GM12878 (cell line): ENCODE measurements at regions not wholly inside any gene's neighbourhood (a gene's known extent, or its start where the extent isn't known, plus 50 kb on each side); places are given as distances from the start of the nearest gene placed in this dataset.

ENCODE experiments used
- ATAC-seq: fragments of 200-7000 bp; cut with Tn5 transposase; 3 replicates; pipeline ENCODE4 v1.9.1; 2020; ENCODE audit warnings: mild to moderate bottlenecking, moderate library complexity
- BruUV-seq: library from RNA; stranded (reverse); fragments of 400-500 nt; replicated peaks from 2 replicates; lab custom pipeline; 2021; lab: Mats Ljungman, UMichigan
- CTCF ChIA-PET: fragments of 300-600 bp; sonication (Branson Sonifier 250); formaldehyde crosslinking; extraction: SDS; loops from one replicate; lab custom pipeline; 2021; ENCODE audit warnings: inconsistent platforms; lab: Yijun Ruan, JAX
- POLR2A ChIA-PET: fragments of 350-600 bp; formaldehyde crosslinking; extraction: SDS; loops from one replicate; lab custom pipeline; 2021; ENCODE audit warnings: inconsistent platforms; lab: Charles Lee
- RAD21 ChIA-PET: fragments of 300-600 bp; sonication (Branson Sonifier 250); formaldehyde crosslinking; loops from one replicate; lab custom pipeline; 2023; ENCODE audit warnings: antibody characterized with exemption; ENCODE audit not compliant: unreplicated experiment; lab: Charles Lee
- SMC1A ChIA-PET: fragments of 300-600 bp; sonication (Branson Sonifier 250); formaldehyde crosslinking; loops from one replicate; lab custom pipeline; 2023; ENCODE audit not compliant: unreplicated experiment, uncharacterized antibody; lab: Charles Lee
- DNase-seq: peaks from one replicate; pipeline ENCODE4 v3.0.0-alpha.2; 2011; ENCODE audit warnings: low read depth, low spot score
- FAIRE-seq: peaks from 3 replicates; lab custom pipeline; 2011; peaks lifted over from hg19 to GRCh38; lab: Jason Lieb, UNC
- H2AFZ ChIP-seq: 2 replicates; pipeline ENCODE4 v1.6.0; 2011; ENCODE audit warnings: low read depth, low read length, control low read depth; ENCODE audit not compliant: control insufficient read depth
- H3K27ac ChIP-seq: 2 replicates; pipeline ENCODE4 v1.5.1; 2011; ENCODE audit warnings: control low read depth; ENCODE audit not compliant: control insufficient read depth, insufficient read depth
- H3K27me3 ChIP-seq, 2 experiments: replicated peaks in 1 of 2; 2 replicates each; pipeline versions ENCODE4 v1.6.0 to v1.6.1; 2011; ENCODE audit warnings: low read length in 1 of 2; ENCODE audit not compliant: control insufficient read depth in 2 of 2, insufficient read depth in 2 of 2
- H3K36me3 ChIP-seq, 2 experiments: 2 replicates each; pipeline ENCODE4 v1.5.1; 2011; ENCODE audit warnings: low read length in 1 of 2; ENCODE audit not compliant: control insufficient read depth in 2 of 2, insufficient read depth in 2 of 2
- H3K4me1 ChIP-seq: 2 replicates; pipeline ENCODE4 v1.6.1; 2011; ENCODE audit warnings: mild to moderate bottlenecking, low read length, moderate library complexity, mixed read lengths; ENCODE audit not compliant: control insufficient read depth, insufficient read depth
- H3K4me2 ChIP-seq: 2 replicates; pipeline ENCODE4 v1.6.0; 2011; ENCODE audit warnings: control low read depth; ENCODE audit not compliant: control insufficient read depth, insufficient read depth
- H3K4me3 ChIP-seq: fragments of 200-600 bp; sonication (generic); 2 replicates; pipeline ENCODE4 v1.5.1; 2016
- H3K79me2 ChIP-seq: 2 replicates; pipeline ENCODE4 v1.6.0; 2011; ENCODE audit warnings: low read length; ENCODE audit not compliant: control insufficient read depth, insufficient read depth
- H3K9ac ChIP-seq: 2 replicates; pipeline ENCODE4 v1.8.0; 2011; ENCODE audit warnings: low read length, control low read depth, mixed read lengths; ENCODE audit not compliant: control insufficient read depth, insufficient read depth
- H3K9me3 ChIP-seq: replicated peaks from 3 replicates; pipeline ENCODE4 v1.5.1; 2011; ENCODE audit warnings: mild to moderate bottlenecking, low read length; ENCODE audit not compliant: control insufficient read depth, insufficient read depth
- H4K20me1 ChIP-seq: 2 replicates; pipeline ENCODE4 v1.6.0; 2011; ENCODE audit not compliant: control insufficient read depth, insufficient read depth
- ATF7 ChIP-seq: fragments of 450-650 bp; IDR thresholded peaks from 2 replicates; pipeline ENCODE4 v1.6.1; 2016; ENCODE audit warnings: low read depth, mild to moderate bottlenecking
- MXI1 ChIP-seq: fragments of 150-350 bp; IDR thresholded peaks from 2 replicates; pipeline ENCODE4 v1.6.1; 2011; ENCODE audit warnings: low read depth, mild to moderate bottlenecking, inconsistent platforms, low read length, improper control_type of control experiment
- SIN3A ChIP-seq: IDR thresholded peaks from 2 replicates; pipeline ENCODE4 v1.6.1; 2012; ENCODE audit warnings: low read depth, low read length, improper control_type of control experiment
- SMARCA5 ChIP-seq: fragments of 450-650 bp; IDR thresholded peaks from 2 replicates; pipeline ENCODE4 v1.6.1; 2017; ENCODE audit warnings: mild to moderate bottlenecking
- SMC3 ChIP-seq: IDR thresholded peaks from 2 replicates; pipeline ENCODE4 v1.6.1; 2011; ENCODE audit warnings: low read length, improper control_type of control experiment, borderline replicate concordance
- SREBF1 ChIP-seq: IDR thresholded peaks from 2 replicates; pipeline ENCODE4 v1.6.1; 2012; ENCODE audit warnings: mild to moderate bottlenecking, low read length
- TARDBP ChIP-seq: IDR thresholded peaks from 2 replicates; pipeline ENCODE4 v1.6.1; 2016; ENCODE audit warnings: borderline replicate concordance
- ZNF207 ChIP-seq: fragments of 450-650 bp; IDR thresholded peaks from 2 replicates; pipeline ENCODE4 v1.6.1; 2014; ENCODE audit warnings: antibody characterized with exemption, mild to moderate bottlenecking, borderline replicate concordance
- WGBS: methylation state at CpG from one replicate; pipeline ENCODE4 v1.1.6; 2016; ENCODE audit warnings: low lambda C conversion rate; ENCODE audit not compliant: insufficient replicate concordance, insufficient coverage; ENCODE audit errors: missing lambda C conversion rate; 5-methylcytosine and 5-hydroxymethylcytosine counted together
- in situ Hi-C: fragments of 300-500 bp; cut with MboI; formaldehyde crosslinking; loops from 9 replicates; pipeline ENCODE4 v1.14.3; 2018; ENCODE audit warnings: mixed read lengths
- intact Hi-C: fragments of 100-400 bp; cut with micrococcal nuclease; formaldehyde crosslinking; loops from one replicate; pipeline ENCODE4 v1.14.2; 2022; ENCODE audit not compliant: unreplicated experiment
- TF ChIP-seq, protein P1 (sequence below): fragments of 450-650 bp; formaldehyde crosslinking; IDR thresholded peaks from 2 replicates; pipeline ENCODE4 v1.5.0; 2022; ENCODE audit warnings: mild to moderate bottlenecking, missing genetic modification characterization
- TF ChIP-seq, protein P2 (sequence below), 3 experiments: IDR thresholded peaks in 2 of 3; conservative IDR thresholded peaks in 1 of 3; 2 replicates each; pipeline ENCODE4 v1.5.1; 2011; ENCODE audit warnings: low read depth in 3 of 3, low read length in 3 of 3, mild to moderate bottlenecking in 3 of 3, control low read depth in 2 of 3, moderate library complexity in 2 of 3, inconsistent platforms in 1 of 3, mixed read lengths in 1 of 3; ENCODE audit not compliant: control insufficient read depth in 2 of 3, insufficient read depth in 1 of 3; ENCODE audit errors: extremely low read depth in 1 of 3

DNA sequence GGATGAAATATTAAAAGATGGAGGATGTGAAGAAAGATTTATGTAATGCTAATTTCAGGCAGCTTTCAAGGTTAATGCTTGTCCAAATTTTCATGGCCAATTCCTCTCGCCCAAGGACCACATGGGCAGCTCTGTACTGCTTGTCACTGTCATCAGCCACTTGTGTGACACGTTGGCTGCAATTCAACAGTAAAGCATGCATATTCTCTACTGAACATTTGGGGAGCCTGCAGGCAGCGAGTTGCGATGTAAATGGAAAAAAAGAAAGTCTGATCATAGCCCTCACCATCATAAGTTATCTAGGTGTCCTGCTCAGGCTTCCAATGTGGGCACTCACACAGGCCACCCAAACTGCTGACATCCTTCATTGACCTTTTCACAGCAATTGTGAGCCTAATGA is 1026.8 kb upstream of the NR2F2 start:
- RAD21 ChIA-PET = interaction anchor here (1.3 to 2.4 kb wide), 7 partner anchors 11 to 48 kb away, joined by 4 to 12 read pairs (median 7); no protein-coding TSS in a partner anchor
- TF ChIP-seq ZNF207 = no peak
- TF ChIP-seq SMC3 = no peak
- TF ChIP-seq ATF7 = no peak
- no peak for TF ChIP-seq SREBF1
- no peak for TF ChIP-seq SIN3A
- TF ChIP-seq TARDBP = no peak
- TF ChIP-seq, protein P1, sequence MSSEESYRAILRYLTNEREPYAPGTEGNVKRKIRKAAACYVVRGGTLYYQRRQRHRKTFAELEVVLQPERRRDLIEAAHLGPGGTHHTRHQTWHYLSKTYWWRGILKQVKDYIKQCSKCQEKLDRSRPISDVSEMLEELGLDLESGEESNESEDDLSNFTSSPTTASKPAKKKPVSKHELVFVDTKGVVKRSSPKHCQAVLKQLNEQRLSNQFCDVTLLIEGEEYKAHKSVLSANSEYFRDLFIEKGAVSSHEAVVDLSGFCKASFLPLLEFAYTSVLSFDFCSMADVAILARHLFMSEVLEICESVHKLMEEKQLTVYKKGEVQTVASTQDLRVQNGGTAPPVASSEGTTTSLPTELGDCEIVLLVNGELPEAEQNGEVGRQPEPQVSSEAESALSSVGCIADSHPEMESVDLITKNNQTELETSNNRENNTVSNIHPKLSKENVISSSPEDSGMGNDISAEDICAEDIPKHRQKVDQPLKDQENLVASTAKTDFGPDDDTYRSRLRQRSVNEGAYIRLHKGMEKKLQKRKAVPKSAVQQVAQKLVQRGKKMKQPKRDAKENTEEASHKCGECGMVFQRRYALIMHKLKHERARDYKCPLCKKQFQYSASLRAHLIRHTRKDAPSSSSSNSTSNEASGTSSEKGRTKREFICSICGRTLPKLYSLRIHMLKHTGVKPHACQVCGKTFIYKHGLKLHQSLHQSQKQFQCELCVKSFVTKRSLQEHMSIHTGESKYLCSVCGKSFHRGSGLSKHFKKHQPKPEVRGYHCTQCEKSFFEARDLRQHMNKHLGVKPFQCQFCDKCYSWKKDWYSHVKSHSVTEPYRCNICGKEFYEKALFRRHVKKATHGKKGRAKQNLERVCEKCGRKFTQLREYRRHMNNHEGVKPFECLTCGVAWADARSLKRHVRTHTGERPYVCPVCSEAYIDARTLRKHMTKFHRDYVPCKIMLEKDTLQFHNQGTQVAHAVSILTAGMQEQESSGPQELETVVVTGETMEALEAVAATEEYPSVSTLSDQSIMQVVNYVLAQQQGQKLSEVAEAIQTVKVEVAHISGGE = no peak
- no peak for TF ChIP-seq SMARCA5
- TF ChIP-seq, protein P2, sequence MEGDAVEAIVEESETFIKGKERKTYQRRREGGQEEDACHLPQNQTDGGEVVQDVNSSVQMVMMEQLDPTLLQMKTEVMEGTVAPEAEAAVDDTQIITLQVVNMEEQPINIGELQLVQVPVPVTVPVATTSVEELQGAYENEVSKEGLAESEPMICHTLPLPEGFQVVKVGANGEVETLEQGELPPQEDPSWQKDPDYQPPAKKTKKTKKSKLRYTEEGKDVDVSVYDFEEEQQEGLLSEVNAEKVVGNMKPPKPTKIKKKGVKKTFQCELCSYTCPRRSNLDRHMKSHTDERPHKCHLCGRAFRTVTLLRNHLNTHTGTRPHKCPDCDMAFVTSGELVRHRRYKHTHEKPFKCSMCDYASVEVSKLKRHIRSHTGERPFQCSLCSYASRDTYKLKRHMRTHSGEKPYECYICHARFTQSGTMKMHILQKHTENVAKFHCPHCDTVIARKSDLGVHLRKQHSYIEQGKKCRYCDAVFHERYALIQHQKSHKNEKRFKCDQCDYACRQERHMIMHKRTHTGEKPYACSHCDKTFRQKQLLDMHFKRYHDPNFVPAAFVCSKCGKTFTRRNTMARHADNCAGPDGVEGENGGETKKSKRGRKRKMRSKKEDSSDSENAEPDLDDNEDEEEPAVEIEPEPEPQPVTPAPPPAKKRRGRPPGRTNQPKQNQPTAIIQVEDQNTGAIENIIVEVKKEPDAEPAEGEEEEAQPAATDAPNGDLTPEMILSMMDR (IDR thresholded peaks at IDR 0.05 in 2 of 3, conservative IDR thresholded peaks at IDR 0.05 in 1 of 3; ENCODE audit: control insufficient read depth in 2 of 3, extremely low read depth in 1 of 3, insufficient read depth in 1 of 3, low read depth in 3 of 3, low read length in 3 of 3) = no peak
- TF ChIP-seq MXI1 = no peak
- TF ChIP-seq, all 136 proteins: peak for 0
- no peaks in the 10 kb centered on the region for H3K79me2 ChIP-seq
- FAIRE-seq (no peak), DNase-seq (no peak), ATAC-seq (peak; percentile 19)
- intact Hi-C loops = no loop called here
- SMC1A ChIA-PET = interaction anchor here (0.8 to 4.2 kb wide), 14 partner anchors 10 to 275 kb away, joined by 3 to 44 read pairs (median 3); no protein-coding TSS in a partner anchor
- BruUV-seq = no TSS peak
- no peak overlapping the region for H3K9ac ChIP-seq
- POLR2A ChIA-PET = interaction anchor here (0.7 to 2.6 kb wide), 2 partner anchors 14 to 17 kb away, joined by 4 to 12 read pairs; no protein-coding TSS in a partner anchor
- in situ Hi-C loops = no loop called here
- CTCF ChIA-PET = interaction anchor here (1.2 to 3.7 kb wide), 6 partner anchors 9 to 522 kb away, joined by 3 to 14 read pairs (median 6); no protein-coding TSS in a partner anchor
- no peaks in the 10 kb centered on the region for H3K27me3 ChIP-seq
- no peaks in the 10 kb centered on the region for H3K36me3 ChIP-seq
- no peak overlapping the region for H2AFZ ChIP-seq
- H3K4me1 ChIP-seq = no peaks in the 10 kb centered on the region
- H3K9me3 ChIP-seq = no peaks in the 10 kb centered on the region; the same call in 2 of the 3 replicates
- H4K20me1 ChIP-seq = no peaks in the 10 kb centered on the region
- 3% methylated on average over 4 of the region's 4 CpGs for WGBS
- no peak overlapping the region for H3K4me2 ChIP-seq
- H3K4me3 ChIP-seq = no peak overlapping the region
- H3K27ac ChIP-seq = no peak overlapping the region
